Lung (tissue), 11 donors: ENCODE measurements at regions not wholly inside any gene's neighbourhood (a gene's known extent, or its start where the extent isn't known, plus 50 kb on each side); places are given as distances from the start of the nearest gene placed in this dataset.

Experiments
- ATAC-seq: fragments of 200-7000 bp; cut with Tn5 transposase; one replicate; pipeline ENCODE4 v1.9.1; 2020; ENCODE audit warnings: moderate number of reproducible peaks; ENCODE audit not compliant: insufficient read depth, low FRiP score
- DNase-seq, 3 donors: peaks; one replicate each; pipeline ENCODE4 v3.0.0-alpha.2; 2013 to 2017
- H3K27ac ChIP-seq, 2 donors: one replicate each; pipeline ENCODE4 v1.5.1; 2013; ENCODE audit warnings: mild to moderate bottlenecking in 2 of 2, moderate library complexity in 2 of 2, control low read depth in 1 of 2, inconsistent platforms in 1 of 2, low read depth in 1 of 2, low read length in 1 of 2
- H3K27me3 ChIP-seq, 3 donors: one replicate each; pipeline ENCODE4 v1.5.1; 2013; ENCODE audit warnings: low read length in 2 of 3; ENCODE audit not compliant: control insufficient read depth in 3 of 3, insufficient read depth in 3 of 3
- H3K36me3 ChIP-seq, 4 donors: one replicate each; pipeline ENCODE4 v1.5.1; 2013; ENCODE audit warnings: low read length in 4 of 4, mild to moderate bottlenecking in 1 of 4, moderate library complexity in 1 of 4; ENCODE audit not compliant: control insufficient read depth in 4 of 4, insufficient read depth in 4 of 4
- H3K4me1 ChIP-seq, 5 donors: one replicate each; pipeline ENCODE4 v1.5.1; 2013; ENCODE audit warnings: low read length in 5 of 5, mild to moderate bottlenecking in 2 of 5, moderate library complexity in 1 of 5; ENCODE audit not compliant: control insufficient read depth in 5 of 5, insufficient read depth in 5 of 5
- H3K4me3 ChIP-seq: one replicate; pipeline ENCODE4 v1.5.1; 2013; ENCODE audit warnings: mild to moderate bottlenecking, control low read depth, moderate library complexity
- H3K9ac ChIP-seq, 2 donors: one replicate each; pipeline ENCODE4 v1.5.1; 2013; ENCODE audit warnings: low read length in 2 of 2, control low read depth in 1 of 2; ENCODE audit not compliant: insufficient read depth in 1 of 2
- H3K9me3 ChIP-seq, 4 donors: one replicate each; pipeline ENCODE4 v1.5.1; 2013; ENCODE audit warnings: low read length in 3 of 4, mild to moderate bottlenecking in 1 of 4, moderate library complexity in 1 of 4; ENCODE audit not compliant: control insufficient read depth in 4 of 4, insufficient read depth in 3 of 4
- CTCF ChIP-seq: IDR thresholded peaks from 2 replicates; pipeline ENCODE4 v1.5.1; 2012; ENCODE audit warnings: mild to moderate bottlenecking; ENCODE audit errors: control extremely low read depth, extremely low read depth
- WGBS, 2 donors: extraction: QIAGEN DNeasy Blood & Tissue Kit; methylation state at CpG; one replicate each; pipeline ENCODE4 v1.1.7; 2013; 5-methylcytosine and 5-hydroxymethylcytosine counted together
- donor health status: control.
- donor health status: control.
- donor health status: Bipolar disorder and iron deficiency.
- donor health status: healthy.
- donor health status: DM: yes; HTN: yes; CAD: no.

GRCh38 chr2:59570818-59571217 is 982.6 kb downstream of the BCL11A start:
- H3K9me3 ChIP-seq, result no peaks in the 10 kb centered on the region
- H3K27me3 ChIP-seq, result no peaks in the 10 kb centered on the region
- ATAC-seq (no peak), DNase-seq (no peak)
- H3K36me3 ChIP-seq, result no peaks in the 10 kb centered on the region
- WGBS, 2 donors, result 93 to 98% methylated on average over 1 of the region's 1 CpG
- H3K9ac ChIP-seq, result no peak overlapping the region
- TF ChIP-seq CTCF, result no peak
- H3K27ac ChIP-seq, result no peak overlapping the region
- H3K4me1 ChIP-seq, result peaks cover 0 to 58% (median 14%) of the 10 kb centered on the region in 5 donors
- no peak overlapping the region for H3K4me3 ChIP-seq

GRCh38 chr2:59569124-59569523 is 984.3 kb downstream of the BCL11A start:
- no peak overlapping the region for H3K27ac ChIP-seq
- peaks cover 0 to 58% (median 14%) of the 10 kb centered on the region in 5 donors for H3K4me1 ChIP-seq
- H3K36me3 ChIP-seq, result no peaks in the 10 kb centered on the region
- no peak overlapping the region for H3K4me3 ChIP-seq
- ATAC-seq (no peak), DNase-seq (no peak)
- no peaks in the 10 kb centered on the region for H3K27me3 ChIP-seq
- 40 to 89% methylated on average over 1 of the region's 1 CpG for WGBS, 2 donors
- no peak overlapping the region for H3K9ac ChIP-seq
- no peaks in the 10 kb centered on the region for H3K9me3 ChIP-seq
- no peak for TF ChIP-seq CTCF

GRCh38 chr2:59568461-59568860 is 985.0 kb downstream of the BCL11A start:
- H3K9me3 ChIP-seq, result no peaks in the 10 kb centered on the region
- H3K4me1 ChIP-seq, result peaks cover 0 to 58% (median 14%) of the 10 kb centered on the region in 5 donors
- H3K9ac ChIP-seq, result no peak overlapping the region
- DNase-seq (peak in 2 of 3 donors; percentile 85 to 87), ATAC-seq (no peak)
- TF ChIP-seq CTCF, result no peak
- no peak overlapping the region for H3K4me3 ChIP-seq
- WGBS, 2 donors, result 43 to 72% methylated on average over 3 of the region's 3 CpGs
- H3K36me3 ChIP-seq, result no peaks in the 10 kb centered on the region
- H3K27me3 ChIP-seq, result no peaks in the 10 kb centered on the region
- no peak overlapping the region for H3K27ac ChIP-seq

- Histone ChIP-seq H3K4me1 (peaks cover 0 to 52% (median 11%) of the 10 kb centered on the region in 5 donors), H3K4me3 (no peak overlapping the region), H3K36me3 (no peaks in the 10 kb centered on the region), H3K27ac (no peak overlapping the region), H3K9me3 (no peaks in the 10 kb centered on the region), H3K9ac (no peak overlapping the region), H3K27me3 (peaks cover 0 to 4% (median 0%) of the 10 kb centered on the region in 3 donors)
- peak; percentile 90 to 96 (median 96) for DNase-seq
- WGBS, 2 donors, result 57 to 71% methylated on average over 6 of the region's 6 CpGs
- no peak for ATAC-seq
- no peak for TF ChIP-seq CTCF
Measured at GRCh38 chr2:59567151-59567550, 986.3 kb downstream of the BCL11A start.
